ENCODE measurements at regions not wholly inside any gene's neighbourhood (a gene's known extent, or its start where the extent isn't known, plus 50 kb on each side); places are given as distances from the start of the nearest gene placed in this dataset.

DNA sequence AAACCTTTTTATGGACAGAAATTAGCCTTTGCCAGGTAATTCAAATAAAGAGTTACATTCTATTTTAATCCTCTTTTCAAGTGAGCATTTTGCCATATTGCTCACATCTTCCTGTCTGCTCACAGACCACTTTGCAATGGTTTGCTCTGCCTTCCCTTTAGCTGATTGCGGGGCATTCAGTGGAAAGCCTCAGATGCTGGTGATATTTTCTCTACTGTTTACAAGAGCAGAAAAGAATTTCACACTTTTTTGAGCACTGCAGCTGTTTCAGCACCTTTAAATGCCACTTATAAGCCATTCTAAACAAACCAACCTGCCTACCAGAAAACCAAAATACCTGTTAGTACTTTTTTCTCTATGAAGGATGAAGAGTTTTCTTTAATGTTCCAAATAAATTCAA is 195.7 kb upstream of the LRIG3 start:
- H3K4me1 ChIP-seq (ENCODE audit: insufficient read depth, low read length, severe bottlenecking): no peaks in the 10 kb centered on the region
- no peak overlapping the region for H2AFZ ChIP-seq (ENCODE audit: low read length)
- no peak overlapping the region for H3K27ac ChIP-seq (ENCODE audit: low read depth, low read length, poor library complexity, severe bottlenecking)
- H3K4me3 ChIP-seq (ENCODE audit: low read depth, low read length, poor library complexity, severe bottlenecking): no peak overlapping the region
- H3K27me3 ChIP-seq (ENCODE audit: insufficient read depth, low read length): no peaks in the 10 kb centered on the region
- H3K9me2 ChIP-seq (ENCODE audit: low read depth, low read length): no peaks in the 10 kb centered on the region
- TF ChIP-seq, protein P1, sequence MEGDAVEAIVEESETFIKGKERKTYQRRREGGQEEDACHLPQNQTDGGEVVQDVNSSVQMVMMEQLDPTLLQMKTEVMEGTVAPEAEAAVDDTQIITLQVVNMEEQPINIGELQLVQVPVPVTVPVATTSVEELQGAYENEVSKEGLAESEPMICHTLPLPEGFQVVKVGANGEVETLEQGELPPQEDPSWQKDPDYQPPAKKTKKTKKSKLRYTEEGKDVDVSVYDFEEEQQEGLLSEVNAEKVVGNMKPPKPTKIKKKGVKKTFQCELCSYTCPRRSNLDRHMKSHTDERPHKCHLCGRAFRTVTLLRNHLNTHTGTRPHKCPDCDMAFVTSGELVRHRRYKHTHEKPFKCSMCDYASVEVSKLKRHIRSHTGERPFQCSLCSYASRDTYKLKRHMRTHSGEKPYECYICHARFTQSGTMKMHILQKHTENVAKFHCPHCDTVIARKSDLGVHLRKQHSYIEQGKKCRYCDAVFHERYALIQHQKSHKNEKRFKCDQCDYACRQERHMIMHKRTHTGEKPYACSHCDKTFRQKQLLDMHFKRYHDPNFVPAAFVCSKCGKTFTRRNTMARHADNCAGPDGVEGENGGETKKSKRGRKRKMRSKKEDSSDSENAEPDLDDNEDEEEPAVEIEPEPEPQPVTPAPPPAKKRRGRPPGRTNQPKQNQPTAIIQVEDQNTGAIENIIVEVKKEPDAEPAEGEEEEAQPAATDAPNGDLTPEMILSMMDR (IDR thresholded peaks at IDR 0.05; ENCODE audit: low read length): no peak
- TF ChIP-seq EZH2 (IDR thresholded peaks at IDR 0.05; ENCODE audit: borderline replicate concordance, low read length): no peak
- no peaks in the 10 kb centered on the region for H4K20me1 ChIP-seq (ENCODE audit: insufficient read depth, low read length)
- H3K4me2 ChIP-seq (ENCODE audit: low read length): no peak overlapping the region
- no peaks in the 10 kb centered on the region for H3F3A ChIP-seq (ENCODE audit: insufficient read depth, low read length)
- no peaks in the 10 kb centered on the region for H3K79me2 ChIP-seq (ENCODE audit: insufficient read depth, low read length)
- no peaks in the 10 kb centered on the region for H3K9me3 ChIP-seq (ENCODE audit: low read length)
- no peak overlapping the region for H3K9ac ChIP-seq (ENCODE audit: low read length)
- no peaks in the 10 kb centered on the region for H3K36me3 ChIP-seq (ENCODE audit: insufficient read depth, low read length)

DNA sequence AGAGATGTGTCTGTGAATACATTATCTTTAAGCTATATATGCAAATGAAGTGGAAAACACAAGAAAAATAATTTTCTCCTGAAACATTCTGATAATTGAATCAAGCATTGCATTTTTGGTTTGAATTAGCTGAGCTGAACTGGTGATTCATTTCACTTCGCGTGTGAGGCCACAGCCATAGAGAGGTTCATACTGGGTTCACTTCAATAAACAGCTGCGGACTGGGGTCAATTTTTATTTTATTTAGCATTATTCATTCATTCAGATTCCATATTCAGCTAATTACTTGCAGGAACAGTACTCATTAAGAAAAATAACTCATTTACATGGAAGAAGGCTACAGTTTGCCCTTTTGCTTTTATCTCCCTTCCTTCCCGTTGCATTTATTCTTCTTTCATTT is 195.2 kb upstream of the LRIG3 start:
- Histone ChIP-seq H3K27ac (ENCODE audit: low read depth, low read length, poor library complexity, severe bottlenecking) (no peak overlapping the region), H3K4me1 (ENCODE audit: insufficient read depth, low read length, severe bottlenecking) (no peaks in the 10 kb centered on the region), H3K9me2 (ENCODE audit: low read depth, low read length) (no peaks in the 10 kb centered on the region), H3K27me3 (ENCODE audit: insufficient read depth, low read length) (no peaks in the 10 kb centered on the region), H3K36me3 (ENCODE audit: insufficient read depth, low read length) (no peaks in the 10 kb centered on the region), H3F3A (ENCODE audit: insufficient read depth, low read length) (no peaks in the 10 kb centered on the region), H3K9ac (ENCODE audit: low read length) (no peak overlapping the region), H2AFZ (ENCODE audit: low read length) (no peak overlapping the region), H3K79me2 (ENCODE audit: insufficient read depth, low read length) (no peaks in the 10 kb centered on the region), H4K20me1 (ENCODE audit: insufficient read depth, low read length) (no peaks in the 10 kb centered on the region), H3K4me2 (ENCODE audit: low read length) (no peak overlapping the region), H3K9me3 (ENCODE audit: low read length) (no peaks in the 10 kb centered on the region), H3K4me3 (ENCODE audit: low read depth, low read length, poor library complexity, severe bottlenecking) (no peak overlapping the region)
- TF ChIP-seq EZH2 (IDR thresholded peaks at IDR 0.05; ENCODE audit: borderline replicate concordance, low read length): no peak
- TF ChIP-seq, protein P1 (IDR thresholded peaks at IDR 0.05; ENCODE audit: low read length): no peak

DNA sequence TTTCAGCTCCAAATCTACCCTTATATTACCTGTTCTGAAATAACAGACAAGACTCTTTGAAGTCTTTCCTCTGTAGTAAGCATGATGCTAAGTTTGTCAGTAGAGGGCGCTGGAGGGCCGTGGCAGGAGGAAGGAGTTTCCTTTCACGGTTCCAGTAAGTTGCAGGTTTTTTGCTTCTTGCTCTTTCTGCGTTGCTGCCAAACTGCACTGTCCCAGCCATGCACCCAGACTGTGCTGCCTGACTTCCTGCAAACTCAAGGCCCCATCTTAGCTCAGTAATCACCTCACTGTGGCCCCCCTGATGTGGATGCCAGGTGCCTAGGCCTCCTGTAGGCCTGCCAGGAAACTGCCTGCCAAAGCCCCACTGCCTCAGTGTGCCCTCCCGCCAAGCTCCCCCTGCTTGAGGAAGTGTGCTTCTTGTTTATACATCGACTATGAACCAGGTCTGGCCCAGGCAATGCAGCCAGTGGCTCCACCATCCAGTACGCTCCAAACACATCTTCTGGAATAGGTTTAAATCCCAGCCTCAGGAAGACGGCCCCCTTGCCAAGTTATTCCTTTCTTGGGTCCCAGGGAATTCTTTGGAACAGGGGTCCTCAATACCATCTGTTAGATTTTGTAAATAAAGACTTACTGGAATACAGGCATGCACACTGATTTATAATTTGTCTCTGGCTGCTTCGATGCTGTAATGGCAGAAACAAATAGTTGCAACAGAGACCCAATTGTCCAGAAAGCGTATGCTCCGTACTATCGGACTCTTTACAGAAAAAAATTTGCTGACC is 193.7 kb upstream of the LRIG3 start:
- no peaks in the 10 kb centered on the region for H4K20me1 ChIP-seq (ENCODE audit: insufficient read depth, low read length)
- no peak overlapping the region for H3K27ac ChIP-seq (ENCODE audit: low read depth, low read length, poor library complexity, severe bottlenecking)
- no peaks in the 10 kb centered on the region for H3F3A ChIP-seq (ENCODE audit: insufficient read depth, low read length)
- no peaks in the 10 kb centered on the region for H3K9me2 ChIP-seq (ENCODE audit: low read depth, low read length)
- no peak overlapping the region for H3K4me2 ChIP-seq (ENCODE audit: low read length)
- no peak overlapping the region for H3K4me3 ChIP-seq (ENCODE audit: low read depth, low read length, poor library complexity, severe bottlenecking)
- H3K9me3 ChIP-seq (ENCODE audit: low read length): no peaks in the 10 kb centered on the region
- no peaks in the 10 kb centered on the region for H3K4me1 ChIP-seq (ENCODE audit: insufficient read depth, low read length, severe bottlenecking)
- no peaks in the 10 kb centered on the region for H3K36me3 ChIP-seq (ENCODE audit: insufficient read depth, low read length)
- no peak overlapping the region for H2AFZ ChIP-seq (ENCODE audit: low read length)
- H3K27me3 ChIP-seq (ENCODE audit: insufficient read depth, low read length): no peaks in the 10 kb centered on the region
- H3K9ac ChIP-seq (ENCODE audit: low read length): no peak overlapping the region
- no peaks in the 10 kb centered on the region for H3K79me2 ChIP-seq (ENCODE audit: insufficient read depth, low read length)
- no peak for TF ChIP-seq EZH2 (IDR thresholded peaks at IDR 0.05; ENCODE audit: borderline replicate concordance, low read length)
- TF ChIP-seq, protein P1 (IDR thresholded peaks at IDR 0.05; ENCODE audit: low read length): peak; percentile 87

All from OCI-LY1 (cell line).